ENCODE measurements at regions not wholly inside any gene's neighbourhood (a gene's known extent, or its start where the extent isn't known, plus 50 kb on each side); places are given as distances from the start of the nearest gene placed in this dataset.

- no peak for TF ChIP-seq POLR2AphosphoS5 (IDR thresholded peaks at IDR 0.05; ENCODE audit: low read depth, low read length)
- TF ChIP-seq ZNF468 (CRISPR knock-in tag; IDR thresholded peaks at IDR 0.05), result no peak
Observed at GRCh38 chr15:46121441-46121840, 486.6 kb downstream of the SQOR start.
